ENCODE measurements at regions not wholly inside any gene's neighbourhood (a gene's known extent, or its start where the extent isn't known, plus 50 kb on each side); places are given as distances from the start of the nearest gene placed in this dataset.

GRCh38 chr3:124353691-124354090 is 361.8 kb upstream of the ROPN1 start:
- H3K4me1 ChIP-seq (ENCODE audit: control insufficient read depth in 1 of 2, insufficient read depth in 2 of 2, low read length in 2 of 2): no peaks in the 10 kb centered on the region
- no peak overlapping the region for H3K9ac ChIP-seq (ENCODE audit: insufficient read depth, low read length, poor library complexity, severe bottlenecking)
- no peak overlapping the region for H3K27ac ChIP-seq (ENCODE audit: low read depth in 1 of 2, low read length in 2 of 2)
- peaks cover 0 to 2% (median 0%) of the 10 kb centered on the region in 7 donors for H3K9me3 Mint-ChIP-seq
- no peaks in the 10 kb centered on the region for H3K9me3 ChIP-seq (replicated peaks in 1 of 2; ENCODE audit: control insufficient read depth in 1 of 2, insufficient read depth in 1 of 2, low read length in 2 of 2)
- no peak overlapping the region for H3K27ac Mint-ChIP-seq
- WGBS (ENCODE audit: insufficient coverage): 100% methylated on average over 2 of the region's 2 CpGs
- no peak for DNase-seq
- H4K20me1 ChIP-seq (ENCODE audit: insufficient read depth, low read length): no peaks in the 10 kb centered on the region
- no peak overlapping the region for H2AFZ ChIP-seq (ENCODE audit: insufficient read depth, low read depth, low read length, poor library complexity, severe bottlenecking)
- H3K79me2 ChIP-seq (ENCODE audit: insufficient read depth, low read length): no peaks in the 10 kb centered on the region
- no peaks in the 10 kb centered on the region for H3K4me1 Mint-ChIP-seq
- H3K27me3 Mint-ChIP-seq (ENCODE audit: low read depth in 3 of 3): peaks cover 3 to 6% (median 5%) of the 10 kb centered on the region in 3 donors
- intact Hi-C loops (cut with micrococcal nuclease): no loop called here
- TF ChIP-seq CTCF (IDR thresholded peaks at IDR 0.05): no peak
- H3K4me3 Mint-ChIP-seq: no peak overlapping the region
- no peak overlapping the region for H3K4me2 ChIP-seq (replicated peaks; ENCODE audit: extremely low read depth, low read length, poor library complexity, severe bottlenecking)
- no peak overlapping the region for H3K4me3 ChIP-seq (replicated peaks in 1 of 3; ENCODE audit: low read depth in 2 of 3, low read length in 3 of 3)
- no peaks in the 10 kb centered on the region for H3K36me3 ChIP-seq (replicated peaks in 1 of 2; ENCODE audit: control insufficient read depth in 1 of 2, insufficient read depth in 2 of 2, low read length in 2 of 2)
- no peaks in the 10 kb centered on the region for H3K36me3 Mint-ChIP-seq
- H3K27me3 ChIP-seq (ENCODE audit: control insufficient read depth in 2 of 2, insufficient read depth in 2 of 2, low read length in 2 of 2): peaks cover 0 to 3% of the 10 kb centered on the region in 2 donors

- Mint-ChIP-seq H3K36me3 (no peaks in the 10 kb centered on the region), H3K4me3 (no peak overlapping the region), H3K9me3 (peaks cover 0 to 2% (median 0%) of the 10 kb centered on the region in 7 donors), H3K4me1 (no peaks in the 10 kb centered on the region), H3K27ac (no peak overlapping the region), H3K27me3 (ENCODE audit: low read depth in 3 of 3) (peaks cover 3 to 6% (median 5%) of the 10 kb centered on the region in 3 donors)
- H3K4me3 ChIP-seq (replicated peaks in 1 of 3; ENCODE audit: low read depth in 2 of 3, low read length in 3 of 3): no peak overlapping the region
- H4K20me1 ChIP-seq (ENCODE audit: insufficient read depth, low read length): no peaks in the 10 kb centered on the region
- DNase-seq: no peak
- H3K79me2 ChIP-seq (ENCODE audit: insufficient read depth, low read length): no peaks in the 10 kb centered on the region
- 64% methylated on average over 1 of the region's 2 CpGs for WGBS (ENCODE audit: insufficient coverage)
- H3K27me3 ChIP-seq (ENCODE audit: control insufficient read depth in 2 of 2, insufficient read depth in 2 of 2, low read length in 2 of 2): peaks cover 0 to 3% of the 10 kb centered on the region in 2 donors
- no peak overlapping the region for H3K4me2 ChIP-seq (replicated peaks; ENCODE audit: extremely low read depth, low read length, poor library complexity, severe bottlenecking)
- H2AFZ ChIP-seq (ENCODE audit: insufficient read depth, low read depth, low read length, poor library complexity, severe bottlenecking): no peak overlapping the region
- H3K27ac ChIP-seq (ENCODE audit: low read depth in 1 of 2, low read length in 2 of 2): no peak overlapping the region
- TF ChIP-seq CTCF (IDR thresholded peaks at IDR 0.05): no peak
- H3K4me1 ChIP-seq (ENCODE audit: control insufficient read depth in 1 of 2, insufficient read depth in 2 of 2, low read length in 2 of 2): no peaks in the 10 kb centered on the region
- no peaks in the 10 kb centered on the region for H3K36me3 ChIP-seq (replicated peaks in 1 of 2; ENCODE audit: control insufficient read depth in 1 of 2, insufficient read depth in 2 of 2, low read length in 2 of 2)
- no peak overlapping the region for H3K9ac ChIP-seq (ENCODE audit: insufficient read depth, low read length, poor library complexity, severe bottlenecking)
- no peaks in the 10 kb centered on the region for H3K9me3 ChIP-seq (replicated peaks in 1 of 2; ENCODE audit: control insufficient read depth in 1 of 2, insufficient read depth in 1 of 2, low read length in 2 of 2)
- intact Hi-C loops (cut with micrococcal nuclease): no loop called here
Measured at GRCh38 chr3:124354150-124354549, 362.2 kb upstream of the ROPN1 start.

Data from CD14-positive monocyte (primary cell).